BJ (cell line): ENCODE measurements at regions not wholly inside any gene's neighbourhood (a gene's known extent, or its start where the extent isn't known, plus 50 kb on each side); places are given as distances from the start of the nearest gene placed in this dataset.

Experiments
- CTCF ChIA-PET: fragments of 350-600 bp; formaldehyde crosslinking; extraction: SDS; loops from one replicate; lab custom pipeline; 2021; ENCODE audit warnings: antibody characterized with exemption, inconsistent platforms; lab: Yijun Ruan, JAX
- POLR2A ChIA-PET: fragments of 300-600 bp; sonication (Branson Sonifier 250); formaldehyde crosslinking; extraction: SDS; loops from one replicate; lab custom pipeline; 2021; ENCODE audit warnings: antibody characterized with exemption; lab: Charles Lee
- DNase-seq: peaks from one replicate; pipeline ENCODE4 v3.0.0-alpha.2; 2011; ENCODE audit warnings: low read depth
- H3K27me3 ChIP-seq: 2 replicates; pipeline ENCODE4 v1.6.0; 2011; ENCODE audit warnings: low read length; ENCODE audit not compliant: control insufficient read depth, insufficient read depth
- H3K36me3 ChIP-seq: 2 replicates; pipeline ENCODE4 v1.5.1; 2011; ENCODE audit warnings: low read length; ENCODE audit not compliant: control insufficient read depth, insufficient read depth
- H3K4me3 ChIP-seq: 2 replicates; pipeline ENCODE4 v1.5.1; 2011; ENCODE audit warnings: low read depth, mild to moderate bottlenecking, control low read depth, low read length
- CTCF ChIP-seq: IDR thresholded peaks from 2 replicates; pipeline ENCODE4 v1.5.1; 2011; ENCODE audit warnings: low read depth, mild to moderate bottlenecking, control low read depth, inconsistent platforms, low read length, moderate library complexity; ENCODE audit not compliant: insufficient read depth

DNA sequence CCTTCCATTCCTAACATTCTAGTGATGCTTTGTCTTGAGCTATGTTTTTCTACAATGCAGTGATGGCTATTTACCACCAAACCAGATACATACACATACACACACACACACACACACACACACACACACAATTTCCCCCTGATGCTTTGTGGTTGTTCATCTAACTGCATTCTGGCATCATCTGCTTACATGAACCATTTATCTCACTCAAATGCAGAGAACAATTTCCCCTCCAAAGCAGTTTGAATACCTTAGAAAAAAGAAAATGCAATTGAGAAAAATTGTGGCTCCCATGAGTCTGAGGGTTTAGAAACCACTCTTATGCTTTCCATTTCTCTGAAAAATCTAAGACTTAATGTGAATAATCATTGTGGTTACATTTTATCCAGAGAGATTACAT is 1024.8 kb downstream of the TLE4 start:
- H3K4me3 ChIP-seq: no peak overlapping the region
- no peak for DNase-seq
- no peaks in the 10 kb centered on the region for H3K27me3 ChIP-seq
- CTCF ChIA-PET: no interaction called here
- TF ChIP-seq CTCF: no peak
- POLR2A ChIA-PET: no interaction called here
- H3K36me3 ChIP-seq: no peaks in the 10 kb centered on the region

GRCh38 chr9:80595192-80595591 is 1023.4 kb downstream of the TLE4 start:
- POLR2A ChIA-PET: no interaction called here

DNA sequence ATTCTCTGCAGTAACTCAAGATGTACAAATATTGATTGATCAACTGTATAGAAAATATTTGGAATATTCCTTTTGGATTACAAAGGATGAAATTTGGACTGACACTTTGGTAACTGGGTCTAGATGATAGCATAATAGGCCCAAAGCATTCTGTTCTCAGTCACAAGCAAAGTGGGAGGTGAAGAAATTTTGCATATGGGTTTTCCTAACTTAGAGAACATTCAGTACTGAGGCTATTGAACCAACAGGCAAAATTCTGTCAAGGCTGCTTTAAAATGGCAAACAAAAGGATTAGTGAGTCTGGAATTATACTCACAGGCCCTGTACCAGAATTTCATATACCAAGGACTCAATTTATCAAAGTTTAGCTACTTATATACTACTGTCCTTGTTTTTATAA is 1020.6 kb downstream of the TLE4 start:
- no peaks in the 10 kb centered on the region for H3K27me3 ChIP-seq
- no peak overlapping the region for H3K4me3 ChIP-seq
- ChIA-PET CTCF (no interaction called here), POLR2A (no interaction called here)
- no peaks in the 10 kb centered on the region for H3K36me3 ChIP-seq
- TF ChIP-seq CTCF: no peak
- DNase-seq: no peak

More at GRCh38 chr9:80595192-80595591, 1023.4 kb downstream of the TLE4 start:
- CTCF ChIA-PET: no interaction called here
- no peaks in the 10 kb centered on the region for H3K36me3 ChIP-seq
- DNase-seq: no peak
- H3K27me3 ChIP-seq: no peaks in the 10 kb centered on the region
- TF ChIP-seq CTCF: no peak
- H3K4me3 ChIP-seq: no peak overlapping the region

GRCh38 chr9:80586786-80587330 is 1015.1 kb downstream of the TLE4 start:
- DNase-seq: no peak
- H3K4me3 ChIP-seq: no peak overlapping the region
- TF ChIP-seq CTCF: no peak
- no peaks in the 10 kb centered on the region for H3K36me3 ChIP-seq
- ChIA-PET CTCF (no interaction called here), POLR2A (no interaction called here)
- H3K27me3 ChIP-seq: no peaks in the 10 kb centered on the region

- Histone ChIP-seq H3K36me3 (no peaks in the 10 kb centered on the region), H3K4me3 (no peak overlapping the region), H3K27me3 (no peaks in the 10 kb centered on the region)
- no peak for DNase-seq
- no peak for TF ChIP-seq CTCF
- POLR2A ChIA-PET: no interaction called here
- CTCF ChIA-PET: no interaction called here
Observed at GRCh38 chr9:80571953-80572352, 1000.2 kb downstream of the TLE4 start.
